ENCODE measurements at regions not wholly inside any gene's neighbourhood (a gene's known extent, or its start where the extent isn't known, plus 50 kb on each side); places are given as distances from the start of the nearest gene placed in this dataset.

DNA sequence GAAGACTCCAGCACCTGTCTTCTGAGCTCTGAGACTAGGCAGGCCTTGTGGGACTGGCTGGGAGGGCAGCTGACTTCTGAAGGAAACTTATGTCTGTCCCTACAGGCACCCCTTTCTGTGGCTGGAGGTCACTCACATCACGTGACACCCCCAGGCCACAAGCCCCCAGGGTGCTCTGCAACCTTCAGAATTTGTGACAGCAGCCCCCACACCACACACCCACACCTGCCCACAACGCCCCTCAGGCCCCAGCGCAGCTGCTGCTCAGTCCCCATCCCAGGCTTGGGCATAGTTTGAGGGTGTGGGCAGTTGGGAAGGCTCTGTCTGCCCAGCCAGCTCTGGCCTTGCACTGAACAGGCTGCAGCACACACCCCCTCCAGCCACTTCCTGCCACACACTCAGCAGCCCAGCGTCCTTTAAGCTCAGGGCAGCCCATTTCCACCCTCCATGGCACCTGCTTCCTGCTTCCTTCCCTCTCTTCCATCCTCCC lies 80.0 kb upstream of the UNC5B start:
- TF ChIP-seq, protein P1, sequence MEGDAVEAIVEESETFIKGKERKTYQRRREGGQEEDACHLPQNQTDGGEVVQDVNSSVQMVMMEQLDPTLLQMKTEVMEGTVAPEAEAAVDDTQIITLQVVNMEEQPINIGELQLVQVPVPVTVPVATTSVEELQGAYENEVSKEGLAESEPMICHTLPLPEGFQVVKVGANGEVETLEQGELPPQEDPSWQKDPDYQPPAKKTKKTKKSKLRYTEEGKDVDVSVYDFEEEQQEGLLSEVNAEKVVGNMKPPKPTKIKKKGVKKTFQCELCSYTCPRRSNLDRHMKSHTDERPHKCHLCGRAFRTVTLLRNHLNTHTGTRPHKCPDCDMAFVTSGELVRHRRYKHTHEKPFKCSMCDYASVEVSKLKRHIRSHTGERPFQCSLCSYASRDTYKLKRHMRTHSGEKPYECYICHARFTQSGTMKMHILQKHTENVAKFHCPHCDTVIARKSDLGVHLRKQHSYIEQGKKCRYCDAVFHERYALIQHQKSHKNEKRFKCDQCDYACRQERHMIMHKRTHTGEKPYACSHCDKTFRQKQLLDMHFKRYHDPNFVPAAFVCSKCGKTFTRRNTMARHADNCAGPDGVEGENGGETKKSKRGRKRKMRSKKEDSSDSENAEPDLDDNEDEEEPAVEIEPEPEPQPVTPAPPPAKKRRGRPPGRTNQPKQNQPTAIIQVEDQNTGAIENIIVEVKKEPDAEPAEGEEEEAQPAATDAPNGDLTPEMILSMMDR (IDR thresholded peaks at IDR 0.05) = no peak
- no peak for TF ChIP-seq POLR2AphosphoS5 (IDR thresholded peaks at IDR 0.05; ENCODE audit: low read depth, low read length)

Data from Panc1 (cell line).